ENCODE measurements at regions not wholly inside any gene's neighbourhood (a gene's known extent, or its start where the extent isn't known, plus 50 kb on each side); places are given as distances from the start of the nearest gene placed in this dataset.

DNA sequence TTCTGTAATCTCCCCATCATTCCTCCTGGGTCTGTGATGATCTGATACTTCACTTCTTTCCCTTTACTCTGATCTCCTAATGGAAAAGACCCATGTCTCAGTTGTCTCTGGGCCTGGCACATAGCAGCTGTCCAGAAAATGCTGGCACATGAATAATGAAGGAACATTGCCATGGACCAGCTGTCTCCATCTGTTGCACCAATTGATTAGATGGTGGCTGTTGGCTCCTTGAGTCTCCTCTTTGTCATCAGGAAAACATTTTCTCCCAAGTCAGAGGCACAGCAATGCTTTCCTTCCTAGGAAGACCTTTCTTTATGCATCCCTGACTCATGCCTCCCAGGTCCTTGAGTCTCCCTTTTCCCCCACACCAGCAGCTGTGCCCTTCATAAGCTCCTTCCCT is 286.2 kb upstream of the CXCR4 start:
- DNase-seq (ENCODE audit: low spot score) = no peak

DNA sequence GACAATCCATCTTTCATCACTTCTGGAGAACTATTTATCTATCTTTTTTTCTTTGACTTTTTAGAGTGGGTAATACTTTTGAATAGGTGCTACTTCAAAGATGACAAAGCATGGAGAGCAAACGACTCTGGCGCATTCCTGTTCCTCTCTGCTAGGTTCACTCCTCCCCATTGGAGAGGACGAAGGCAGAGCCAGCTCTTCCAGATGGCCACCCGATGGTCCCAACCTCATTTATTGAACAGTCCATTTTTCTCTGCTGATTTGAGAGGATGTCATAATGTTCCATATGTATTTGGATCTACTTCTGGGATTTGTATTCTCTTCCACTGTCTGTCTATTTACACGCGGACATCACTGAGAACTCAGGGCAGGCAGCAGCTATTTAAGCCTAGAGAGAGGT is 284.3 kb upstream of the CXCR4 start:
- no peak for DNase-seq (ENCODE audit: low spot score)

- DNase-seq (ENCODE audit: low spot score) = no peak
Observed at GRCh38 chr2:136399667-136400289, 281.8 kb upstream of the CXCR4 start.

- DNase-seq (ENCODE audit: low spot score) = no peak
Observed at GRCh38 chr2:136395582-136395981, 277.6 kb upstream of the CXCR4 start.

DNA sequence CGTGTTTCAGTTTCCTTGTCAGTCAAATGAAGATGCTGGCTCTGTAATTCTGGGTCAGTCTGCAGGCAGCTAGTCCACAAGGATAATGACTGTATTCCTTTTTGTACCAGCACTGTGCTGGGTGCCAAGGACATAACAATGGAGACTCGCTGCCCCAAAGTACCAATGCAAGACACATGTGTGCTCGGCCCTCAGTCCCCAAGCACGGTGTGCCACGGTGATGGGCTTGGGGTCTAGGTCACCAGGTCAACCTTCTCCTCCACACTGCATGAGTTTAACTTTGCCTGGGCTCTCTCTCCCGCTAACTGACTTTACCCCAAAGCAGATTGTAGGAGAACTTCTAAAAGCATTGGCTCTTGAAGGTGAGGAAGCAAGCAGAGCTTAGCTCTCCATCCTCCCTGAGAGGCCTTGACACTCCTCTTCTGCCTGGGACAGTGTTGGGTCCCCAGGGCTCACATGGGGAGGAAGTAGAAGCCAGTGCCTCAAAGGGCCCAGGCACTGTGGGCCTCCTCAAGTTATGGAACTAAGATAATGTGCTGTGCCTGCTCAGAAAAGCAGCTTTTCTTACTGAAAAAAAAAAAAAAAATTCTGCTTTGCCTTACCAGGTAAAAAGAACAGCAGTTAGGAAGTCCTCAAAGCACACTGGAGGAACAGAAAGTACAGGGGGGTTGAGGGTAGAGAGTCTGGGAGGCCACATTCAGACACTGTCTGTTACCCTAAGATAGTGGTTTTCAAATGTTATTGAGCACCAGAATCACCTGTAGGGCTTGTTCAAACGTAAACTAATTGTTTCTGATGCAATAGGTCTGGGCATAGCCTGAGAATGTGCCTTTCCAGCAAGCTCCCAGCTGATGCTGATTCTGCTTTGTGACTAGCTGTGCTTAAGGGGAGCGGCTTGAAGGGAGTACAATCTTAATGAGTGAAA is 276.4 kb upstream of the CXCR4 start:
- DNase-seq (ENCODE audit: low spot score) = no peak

DNA sequence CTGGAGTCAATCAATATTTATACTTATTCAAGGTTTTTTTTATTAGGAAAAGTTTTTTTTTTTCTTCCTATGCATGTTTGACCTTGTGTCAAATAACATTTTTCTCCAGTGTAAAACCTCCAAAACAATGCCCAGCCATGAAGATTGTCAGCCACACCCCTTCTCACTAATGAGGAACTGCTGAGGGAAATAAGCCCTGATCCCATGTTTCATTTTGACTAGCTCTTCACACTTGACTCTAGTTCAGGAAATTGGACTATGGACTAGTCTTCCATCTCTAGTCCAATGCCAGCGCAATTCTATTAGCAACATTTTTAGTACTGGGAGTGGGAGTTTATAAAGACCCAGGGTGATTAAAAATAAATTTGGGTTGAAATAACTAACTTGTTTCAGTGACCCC is 275.6 kb upstream of the CXCR4 start:
- DNase-seq (ENCODE audit: low spot score) = no peak

DNA sequence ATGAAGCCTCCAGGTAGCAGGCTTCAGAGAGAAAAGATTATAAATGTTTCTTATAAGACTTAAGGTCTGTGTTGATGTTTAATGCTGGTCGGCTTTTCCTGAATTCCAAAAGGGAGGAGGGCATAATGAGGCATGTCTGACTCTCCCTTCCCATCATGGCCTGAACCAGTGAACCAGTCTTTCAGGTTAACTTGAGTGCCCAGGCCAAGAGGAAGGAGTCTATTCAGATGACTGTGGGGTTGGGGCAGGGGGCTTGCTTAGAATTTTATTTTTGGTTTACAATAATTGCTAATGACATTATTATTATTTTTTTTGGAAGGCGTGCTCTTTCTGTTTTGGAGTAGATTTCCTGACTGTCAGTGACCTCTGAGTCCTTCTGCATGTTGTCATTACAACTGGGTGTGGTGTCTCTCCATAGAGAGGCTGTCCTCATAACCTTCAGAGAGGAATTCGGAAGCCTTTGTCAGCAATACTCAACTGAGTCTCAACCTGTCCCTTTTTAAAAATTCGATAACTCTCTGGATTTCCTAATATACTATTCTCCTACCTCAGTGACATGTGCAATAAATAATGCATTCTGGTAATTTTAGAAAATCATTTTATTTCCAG is 275.1 kb upstream of the CXCR4 start:
- no peak for DNase-seq (ENCODE audit: low spot score)

DNA sequence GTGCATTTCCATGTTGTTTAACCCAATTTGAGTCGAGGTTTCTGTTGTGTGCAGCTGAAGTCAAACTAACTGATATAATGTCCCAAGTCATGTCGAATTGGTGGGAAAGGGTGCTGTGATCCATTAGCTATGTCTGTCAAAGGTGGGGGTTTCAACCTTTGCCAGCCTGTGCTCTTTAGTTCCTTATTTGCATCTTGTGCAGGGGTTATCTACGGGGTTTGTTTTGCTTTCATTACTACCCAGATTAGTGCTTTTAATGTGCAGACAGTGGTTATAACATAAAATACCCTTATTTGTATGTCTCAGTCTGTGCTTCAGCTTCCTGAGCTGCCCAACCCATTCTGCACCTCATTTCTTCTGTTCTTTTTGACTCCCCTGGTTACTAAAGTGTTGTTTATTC is 271.9 kb upstream of the CXCR4 start:
- no peak for DNase-seq (ENCODE audit: low spot score)

DNA sequence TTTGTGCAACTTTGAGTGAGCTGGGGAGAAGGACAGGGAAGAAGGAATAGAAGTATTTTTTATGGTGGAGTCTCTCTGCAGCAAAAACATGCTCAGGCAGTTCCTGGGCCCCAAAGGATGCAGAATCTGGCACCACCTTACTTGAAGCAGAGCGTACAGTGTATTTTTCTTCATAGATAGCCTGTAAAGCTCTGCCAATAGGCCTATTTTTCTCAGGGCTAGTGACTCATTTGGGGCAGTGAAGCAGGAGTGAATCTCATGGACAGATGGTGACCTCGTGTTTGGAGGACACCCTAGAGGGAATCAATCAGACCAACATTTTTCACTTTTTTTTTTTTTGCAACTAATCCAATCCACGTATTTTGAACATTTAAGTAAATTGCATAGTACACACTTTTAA is 268.1 kb upstream of the CXCR4 start:
- no peak for DNase-seq (ENCODE audit: low spot score)

GRCh38 chr2:136384531-136385303 is 266.8 kb upstream of the CXCR4 start:
- peak; percentile 53 for DNase-seq (ENCODE audit: low spot score)

DNA sequence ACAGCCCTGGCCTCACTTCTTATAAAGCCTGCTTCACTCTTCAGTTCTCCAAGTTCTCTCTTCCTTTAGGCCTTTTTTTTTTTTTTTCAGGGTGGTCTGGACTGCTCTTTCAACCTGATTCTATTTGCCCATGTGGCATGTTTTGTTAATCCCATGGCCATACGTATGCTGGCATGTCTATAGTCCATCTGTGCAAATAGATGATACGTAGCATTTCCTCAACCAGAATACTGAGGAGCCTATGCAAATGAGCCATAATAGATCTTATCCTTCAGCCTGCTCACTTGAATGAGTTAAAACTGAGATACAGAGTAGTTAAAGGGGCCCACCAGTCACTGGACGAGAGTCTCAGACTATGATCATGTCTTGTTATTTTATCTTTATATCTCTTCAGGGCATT is 265.2 kb upstream of the CXCR4 start:
- DNase-seq (ENCODE audit: low spot score) = no peak

- DNase-seq (ENCODE audit: low spot score) = no peak
Observed at GRCh38 chr2:136381722-136382633, 264.0 kb upstream of the CXCR4 start.

GRCh38 chr2:136381245-136381644 is 263.3 kb upstream of the CXCR4 start:
- DNase-seq (ENCODE audit: low spot score) = no peak

GRCh38 chr2:136378712-136379595 is 261.0 kb upstream of the CXCR4 start:
- DNase-seq (ENCODE audit: low spot score) = peak; percentile 60

- no peak for DNase-seq (ENCODE audit: low spot score)
Observed at GRCh38 chr2:136377423-136378382, 259.8 kb upstream of the CXCR4 start.

GRCh38 chr2:136376798-136377211 is 258.9 kb upstream of the CXCR4 start:
- no peak for DNase-seq (ENCODE audit: low spot score)

DNA sequence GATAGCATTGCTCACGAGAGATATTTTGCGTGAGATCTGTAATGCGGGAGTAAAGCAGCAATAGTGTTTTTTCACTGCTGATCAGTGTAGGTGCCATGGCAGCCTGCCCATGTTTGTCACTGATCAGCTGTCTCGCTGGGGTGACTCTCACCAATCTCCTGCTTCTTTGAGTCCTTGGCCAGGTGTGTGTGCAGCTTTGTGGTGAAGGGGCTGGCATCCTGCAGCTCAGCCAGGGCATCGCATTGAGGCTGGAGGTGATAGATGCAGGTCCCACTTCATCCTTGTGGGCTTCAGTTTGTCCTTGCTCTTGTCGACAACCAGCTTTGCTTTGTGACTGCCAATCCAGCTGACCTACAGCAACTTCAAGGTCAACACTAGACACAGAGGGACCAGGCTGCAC is 258.3 kb upstream of the CXCR4 start:
- DNase-seq (ENCODE audit: low spot score) = no peak

GRCh38 chr2:136375017-136375901 is 257.3 kb upstream of the CXCR4 start:
- DNase-seq (ENCODE audit: low spot score) = no peak
